ENCODE measurements at regions not wholly inside any gene's neighbourhood (a gene's known extent, or its start where the extent isn't known, plus 50 kb on each side); places are given as distances from the start of the nearest gene placed in this dataset.
"Not testable (repeated sequence)": the region's sequence is repeated elsewhere in the genome, so short reads cannot be mapped to it uniquely, and the experiment has no call there.

- peak in 1 of 10 donors; percentile 43 for DNase-seq
- intact Hi-C loops (cut with DNase I): no loop called here
These were observed 410.0 kb upstream of the ADAMTSL1 start for GRCh38 chr9:18063856-18064390.

- intact Hi-C loops (cut with DNase I); DNase-seq: not testable (repeated sequence)
These were observed 407.3 kb upstream of the ADAMTSL1 start for GRCh38 chr9:18066608-18067007.

- intact Hi-C loops (cut with DNase I): no loop called here
- DNase-seq: no peak
These were observed 406.3 kb upstream of the ADAMTSL1 start for GRCh38 chr9:18067548-18068120.

GRCh38 chr9:18068900-18069299, 405.1 kb upstream of the ADAMTSL1 start:
- no peak for DNase-seq
- intact Hi-C loops (cut with DNase I): no loop called here

DNA sequence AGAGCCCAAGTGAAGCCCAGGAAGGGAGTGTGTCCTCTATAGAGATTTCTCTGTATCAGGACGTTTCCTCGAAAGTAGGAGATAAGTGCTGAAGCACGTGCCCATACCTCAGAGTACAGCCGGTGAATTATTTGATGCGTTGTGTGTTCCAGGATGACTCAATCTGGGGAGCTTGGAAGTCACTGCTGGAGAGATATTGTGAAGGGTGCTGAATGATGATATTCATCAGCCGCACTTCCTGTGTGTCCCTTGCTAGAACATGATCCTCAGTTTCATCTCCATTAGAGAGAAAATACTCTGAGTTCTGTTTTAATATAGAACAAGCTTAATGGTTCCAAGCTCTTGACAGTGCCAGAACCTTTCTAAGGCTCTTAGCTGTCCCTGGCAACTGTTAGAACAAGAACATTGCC, 402.3 kb upstream of the ADAMTSL1 start:
- intact Hi-C loops (cut with DNase I): no loop called here
- no peak for DNase-seq

- intact Hi-C loops (cut with DNase I): no loop called here
These were observed 401.0 kb upstream of the ADAMTSL1 start for GRCh38 chr9:18073002-18073401.

DNA sequence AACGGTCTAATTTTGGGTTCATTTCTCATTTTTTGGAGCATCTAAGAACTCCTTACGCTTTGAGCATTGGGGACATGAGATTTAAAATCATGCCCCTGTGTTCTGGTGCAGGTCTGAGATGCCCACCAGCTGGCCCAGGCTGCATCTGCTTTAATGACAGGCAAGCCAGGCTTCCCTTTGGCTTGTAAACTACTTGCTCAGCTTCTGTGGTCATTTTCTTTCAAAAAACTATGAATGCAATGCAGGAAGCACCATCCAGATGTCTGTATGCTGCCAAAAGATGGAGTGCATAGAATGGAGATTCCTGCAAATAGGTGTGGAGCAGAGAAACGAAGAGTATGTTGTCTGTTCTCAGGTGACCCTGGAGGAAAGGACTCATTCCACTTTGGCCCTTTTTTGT, 399.9 kb upstream of the ADAMTSL1 start:
- intact Hi-C loops (cut with DNase I): no loop called here
- DNase-seq: no peak

More at GRCh38 chr9:18073002-18073401, 401.0 kb upstream of the ADAMTSL1 start:
- no peak for DNase-seq

DNA sequence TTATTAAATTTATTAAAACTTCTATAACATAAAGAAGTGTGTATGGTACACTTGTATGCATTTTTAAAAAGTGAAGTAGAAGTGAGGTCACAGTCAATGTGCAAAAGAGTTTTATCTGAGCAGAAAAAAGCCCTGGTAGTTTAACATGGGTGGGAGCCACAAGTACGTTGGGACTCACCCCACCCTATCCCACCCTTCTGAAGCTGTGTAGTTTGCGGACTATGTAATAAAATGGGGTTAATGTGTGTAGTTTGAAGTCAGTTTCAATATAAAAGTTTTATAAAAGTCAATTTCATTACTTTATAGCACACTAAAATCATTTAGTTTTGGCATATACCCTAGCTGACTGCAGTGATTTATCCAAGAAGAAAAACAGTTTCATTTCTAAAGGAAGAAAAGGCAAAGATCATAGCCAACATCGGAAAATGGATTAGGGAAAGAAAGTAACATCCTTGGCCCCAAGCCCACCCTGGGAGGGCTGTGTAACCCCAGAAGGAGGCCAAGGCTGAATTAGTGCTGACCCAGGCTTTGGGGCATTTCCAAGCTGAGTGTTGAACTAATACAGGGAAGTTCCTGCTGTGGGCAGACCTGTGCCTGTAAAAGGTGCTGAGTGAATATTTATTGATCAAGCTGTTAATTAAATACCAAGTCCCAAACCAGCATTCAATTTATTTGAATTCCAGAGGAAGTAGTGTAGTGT, 398.6 kb upstream of the ADAMTSL1 start:
- intact Hi-C loops (cut with DNase I): no loop called here
- DNase-seq: no peak

- no peak for DNase-seq
- intact Hi-C loops (cut with DNase I): no loop called here
These were observed 395.8 kb upstream of the ADAMTSL1 start for GRCh38 chr9:18077941-18078678.

DNA sequence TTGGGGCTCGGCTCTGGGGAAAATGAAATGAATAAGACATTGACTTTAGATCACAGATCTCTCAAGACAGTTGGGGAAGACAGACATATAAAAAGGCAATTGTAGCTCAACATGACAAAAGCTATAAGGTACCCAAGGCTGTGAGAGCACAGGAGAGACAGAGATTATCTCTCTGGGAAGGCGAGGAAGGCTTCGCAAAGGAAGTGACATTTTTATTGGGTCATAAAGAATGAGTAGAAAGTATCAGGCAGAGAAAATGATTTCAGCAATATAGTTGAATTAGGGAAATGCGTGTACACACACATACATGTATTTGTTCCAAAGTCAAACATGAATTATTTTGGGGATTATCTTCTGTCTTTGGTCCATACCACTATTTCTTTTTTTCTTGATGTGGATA, 381.8 kb upstream of the ADAMTSL1 start:
- no peak for DNase-seq
- intact Hi-C loops (cut with DNase I): no loop called here

DNA sequence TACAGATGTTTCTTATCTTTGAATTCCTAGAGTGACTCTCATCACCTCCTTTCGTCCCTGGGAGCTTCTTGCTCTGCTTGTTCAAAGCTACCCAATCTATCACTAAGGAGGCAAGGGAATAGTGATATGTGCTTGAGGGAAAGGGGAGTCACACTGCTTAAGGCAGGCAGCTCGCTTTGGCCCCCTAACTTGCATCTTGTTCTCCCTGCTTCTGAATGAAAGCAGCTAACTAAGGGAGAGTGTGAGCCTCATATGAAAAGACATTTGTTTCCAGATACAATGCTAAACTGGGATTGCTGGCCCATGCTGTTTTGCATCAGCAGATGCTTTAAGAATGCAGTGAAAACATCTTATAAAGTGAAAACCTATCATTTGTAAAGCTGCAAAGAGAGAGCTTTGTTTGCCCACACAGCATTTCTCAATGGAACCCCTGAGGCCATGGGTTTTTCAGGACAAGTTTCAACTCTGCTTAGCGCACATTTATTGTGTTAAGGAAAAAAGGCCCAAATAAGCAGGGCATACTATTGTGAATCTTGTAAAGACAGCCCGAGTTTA, 367.9 kb upstream of the ADAMTSL1 start:
- intact Hi-C loops (cut with DNase I): no loop called here
- DNase-seq: no peak

GRCh38 chr9:18109675-18110074, 364.3 kb upstream of the ADAMTSL1 start:
- intact Hi-C loops (cut with DNase I): no loop called here
- DNase-seq: no peak

DNA sequence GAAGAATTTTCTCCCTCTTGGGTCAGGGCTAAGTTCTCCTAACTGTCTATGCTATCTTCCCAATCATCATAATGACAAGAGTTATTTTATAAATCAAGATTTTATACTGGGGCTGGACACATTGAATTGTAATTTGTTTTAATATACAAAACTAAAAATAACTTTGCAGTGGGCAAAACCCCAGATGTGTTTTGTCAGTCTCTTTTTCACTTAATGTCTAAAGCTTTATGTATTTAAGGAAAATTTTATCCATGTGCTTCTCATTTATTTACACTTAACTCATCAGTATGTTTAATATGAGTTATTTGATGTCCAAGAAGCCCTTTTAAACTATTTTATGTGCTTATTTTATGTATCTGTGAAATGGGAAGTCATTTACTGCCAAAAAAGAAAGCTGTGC, 362.8 kb upstream of the ADAMTSL1 start:
- intact Hi-C loops (cut with DNase I): no loop called here
- DNase-seq: no peak

GRCh38 chr9:18114559-18115475, 359.1 kb upstream of the ADAMTSL1 start:
- intact Hi-C loops (cut with DNase I): no loop called here

DNA sequence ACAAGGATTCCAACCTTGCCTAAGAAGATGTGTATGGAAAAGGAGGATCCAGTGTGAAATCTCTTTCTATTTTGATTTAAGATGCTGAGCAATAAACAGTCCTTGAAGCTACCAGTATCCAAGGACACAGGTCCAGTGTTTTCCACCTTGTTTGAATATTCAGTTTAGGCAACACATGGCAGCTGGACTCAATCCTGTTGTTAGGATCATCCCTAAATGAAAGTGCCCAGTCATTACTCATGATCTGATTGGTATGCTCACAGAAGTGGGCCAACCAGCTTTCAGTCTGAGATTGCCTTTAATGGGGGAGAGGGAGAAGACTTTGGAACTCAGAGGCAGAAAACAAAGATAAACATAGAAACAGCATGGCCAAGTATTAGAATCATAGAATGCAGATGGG, 355.7 kb upstream of the ADAMTSL1 start:
- no peak for DNase-seq
- intact Hi-C loops (cut with DNase I): no loop called here

More at GRCh38 chr9:18114559-18115475, 359.1 kb upstream of the ADAMTSL1 start:
- no peak for DNase-seq

- intact Hi-C loops (cut with DNase I): no loop called here
- no peak for DNase-seq
These were observed 351.8 kb upstream of the ADAMTSL1 start for GRCh38 chr9:18122171-18122570.

DNA sequence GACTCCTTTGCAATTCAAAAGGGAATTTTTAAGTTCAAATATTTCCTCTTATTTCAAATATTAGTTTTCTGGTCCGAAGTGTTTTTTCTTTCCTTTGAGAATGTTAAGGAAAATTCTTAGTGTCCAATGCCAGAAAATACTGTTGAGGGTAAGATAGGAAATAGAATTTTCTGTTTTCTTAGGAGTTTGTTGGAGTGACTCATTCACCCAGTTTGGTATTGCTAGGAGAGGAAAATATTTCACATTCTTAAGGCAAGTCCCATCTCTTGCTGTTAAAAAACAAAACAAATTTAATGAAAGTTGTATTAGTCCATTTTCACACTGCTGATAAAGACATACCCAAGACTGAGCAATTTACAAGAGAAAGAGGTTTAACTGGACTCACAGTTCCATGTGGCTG, 349.2 kb upstream of the ADAMTSL1 start:
- DNase-seq: no peak
- intact Hi-C loops (cut with DNase I): no loop called here

- intact Hi-C loops (cut with DNase I): no loop called here
- DNase-seq: no peak
These were observed 347.0 kb upstream of the ADAMTSL1 start for GRCh38 chr9:18126831-18127498.

- DNase-seq: no peak
- intact Hi-C loops (cut with DNase I): no loop called here
These were observed 346.5 kb upstream of the ADAMTSL1 start for GRCh38 chr9:18127499-18127875.
